ENCODE measurements at regions not wholly inside any gene's neighbourhood (a gene's known extent, or its start where the extent isn't known, plus 50 kb on each side); places are given as distances from the start of the nearest gene placed in this dataset.

- Mint-ChIP-seq H3K36me3 (ENCODE audit: insufficient read depth, unreplicated experiment) (no peaks in the 10 kb centered on the region), H3K9me3 (ENCODE audit: unreplicated experiment) (peaks cover 7% of the 10 kb centered on the region), H3K4me3 (ENCODE audit: unreplicated experiment) (no peak overlapping the region), H3K4me1 (ENCODE audit: insufficient read depth, unreplicated experiment) (peaks cover 8% of the 10 kb centered on the region), H3K27me3 (ENCODE audit: insufficient read depth, unreplicated experiment) (no peaks in the 10 kb centered on the region), H3K27ac (ENCODE audit: low read depth, unreplicated experiment) (no peak overlapping the region)
- ChIA-PET POLR2A (interaction anchor here (0.8 to 1.7 kb wide), 2 partner anchors 13 to 96 kb away, joined by 4 read pairs; no protein-coding TSS in a partner anchor), CTCF (interaction anchor here (0.6 to 0.7 kb wide), 2 partner anchors 54 to 148 kb away, joined by 3 read pairs; no protein-coding TSS in a partner anchor)
- no TSS peak for BruUV-seq (replicated peaks)
- DNase-seq (ENCODE audit: unreplicated experiment), result no peak
- no peak for TF ChIP-seq CTCF (IDR thresholded peaks at IDR 0.05; ENCODE audit: unreplicated experiment)
- intact Hi-C loops (cut with micrococcal nuclease), result no loop called here
These were observed 319.1 kb downstream of the RAPGEF2 start for GRCh38 chr4:159422019-159422418.

- Mint-ChIP-seq H3K9me3 (ENCODE audit: unreplicated experiment) (peaks cover under 1% of the 10 kb centered on the region), H3K27ac (ENCODE audit: low read depth, unreplicated experiment) (no peak overlapping the region), H3K27me3 (ENCODE audit: insufficient read depth, unreplicated experiment) (no peaks in the 10 kb centered on the region), H3K36me3 (ENCODE audit: insufficient read depth, unreplicated experiment) (no peaks in the 10 kb centered on the region), H3K4me1 (ENCODE audit: insufficient read depth, unreplicated experiment) (peaks cover 2% of the 10 kb centered on the region), H3K4me3 (ENCODE audit: unreplicated experiment) (no peak overlapping the region)
- ChIA-PET POLR2A (interaction anchor here (0.9 kb wide), 1 partner anchor 12 kb away, joined by 3 read pairs; no protein-coding TSS in a partner anchor), CTCF (interaction anchor here (0.7 kb wide), 1 partner anchor 148 kb away, joined by 3 read pairs; no protein-coding TSS in a partner anchor)
- BruUV-seq (replicated peaks), result no TSS peak
- intact Hi-C loops (cut with micrococcal nuclease), result no loop called here
- no peak for TF ChIP-seq CTCF (IDR thresholded peaks at IDR 0.05; ENCODE audit: unreplicated experiment)
- DNase-seq (ENCODE audit: unreplicated experiment), result no peak
These were observed 319.7 kb downstream of the RAPGEF2 start for GRCh38 chr4:159422626-159423025.

- ChIA-PET POLR2A (interaction anchor here (0.6 kb wide), 1 partner anchor 24 kb away, joined by 3 read pairs; no protein-coding TSS in a partner anchor), CTCF (no interaction called here)
- no peak for TF ChIP-seq CTCF (IDR thresholded peaks at IDR 0.05; ENCODE audit: unreplicated experiment)
- BruUV-seq (replicated peaks), result no TSS peak
- no peak for DNase-seq (ENCODE audit: unreplicated experiment)
- Mint-ChIP-seq H3K4me3 (ENCODE audit: unreplicated experiment) (no peak overlapping the region), H3K27me3 (ENCODE audit: insufficient read depth, unreplicated experiment) (no peaks in the 10 kb centered on the region), H3K36me3 (ENCODE audit: insufficient read depth, unreplicated experiment) (no peaks in the 10 kb centered on the region), H3K4me1 (ENCODE audit: insufficient read depth, unreplicated experiment) (no peaks in the 10 kb centered on the region), H3K9me3 (ENCODE audit: unreplicated experiment) (no peaks in the 10 kb centered on the region), H3K27ac (ENCODE audit: low read depth, unreplicated experiment) (no peak overlapping the region)
- intact Hi-C loops (cut with micrococcal nuclease), result no loop called here
These were observed 322.9 kb downstream of the RAPGEF2 start for GRCh38 chr4:159425737-159426305.

- ChIA-PET POLR2A (no interaction called here), CTCF (interaction anchor here (1.4 kb wide), 1 partner anchor 15 kb away, joined by 5 read pairs; no protein-coding TSS in a partner anchor)
- no peak for DNase-seq (ENCODE audit: unreplicated experiment)
- no peak overlapping the region for H3K27ac Mint-ChIP-seq (ENCODE audit: low read depth, unreplicated experiment)
- H3K27me3 Mint-ChIP-seq (ENCODE audit: insufficient read depth, unreplicated experiment), result no peaks in the 10 kb centered on the region
- H3K36me3 Mint-ChIP-seq (ENCODE audit: insufficient read depth, unreplicated experiment), result no peaks in the 10 kb centered on the region
- intact Hi-C loops (cut with micrococcal nuclease), result no loop called here
- no peak overlapping the region for H3K4me3 Mint-ChIP-seq (ENCODE audit: unreplicated experiment)
- TF ChIP-seq CTCF (IDR thresholded peaks at IDR 0.05; ENCODE audit: unreplicated experiment), result no peak
- no peaks in the 10 kb centered on the region for H3K4me1 Mint-ChIP-seq (ENCODE audit: insufficient read depth, unreplicated experiment)
- no peaks in the 10 kb centered on the region for H3K9me3 Mint-ChIP-seq (ENCODE audit: unreplicated experiment)
- no TSS peak for BruUV-seq (replicated peaks)
These were observed 325.4 kb downstream of the RAPGEF2 start for GRCh38 chr4:159428293-159428692.
